ENCODE measurements at regions not wholly inside any gene's neighbourhood (a gene's known extent, or its start where the extent isn't known, plus 50 kb on each side); places are given as distances from the start of the nearest gene placed in this dataset.

DNA sequence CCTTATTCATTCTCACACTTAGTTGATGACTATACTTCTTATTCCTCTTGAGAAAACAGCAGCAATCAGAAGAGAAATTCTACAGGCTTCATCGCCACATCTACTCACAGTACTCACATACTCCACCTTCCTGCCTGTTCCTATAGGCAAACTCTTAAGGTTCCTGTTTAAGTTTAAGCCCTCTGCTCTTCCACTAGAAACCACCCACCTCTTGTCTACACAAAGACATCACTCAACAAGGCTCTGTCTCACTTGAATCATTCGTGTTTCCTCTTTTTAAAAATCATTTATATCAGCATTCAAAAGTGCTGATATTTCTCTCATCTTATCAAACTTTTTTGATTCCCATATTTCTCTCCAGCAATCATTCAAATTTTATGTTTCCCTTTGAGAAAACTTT, 85.5 kb upstream of the ADO start:
- TF ChIP-seq, protein P1, sequence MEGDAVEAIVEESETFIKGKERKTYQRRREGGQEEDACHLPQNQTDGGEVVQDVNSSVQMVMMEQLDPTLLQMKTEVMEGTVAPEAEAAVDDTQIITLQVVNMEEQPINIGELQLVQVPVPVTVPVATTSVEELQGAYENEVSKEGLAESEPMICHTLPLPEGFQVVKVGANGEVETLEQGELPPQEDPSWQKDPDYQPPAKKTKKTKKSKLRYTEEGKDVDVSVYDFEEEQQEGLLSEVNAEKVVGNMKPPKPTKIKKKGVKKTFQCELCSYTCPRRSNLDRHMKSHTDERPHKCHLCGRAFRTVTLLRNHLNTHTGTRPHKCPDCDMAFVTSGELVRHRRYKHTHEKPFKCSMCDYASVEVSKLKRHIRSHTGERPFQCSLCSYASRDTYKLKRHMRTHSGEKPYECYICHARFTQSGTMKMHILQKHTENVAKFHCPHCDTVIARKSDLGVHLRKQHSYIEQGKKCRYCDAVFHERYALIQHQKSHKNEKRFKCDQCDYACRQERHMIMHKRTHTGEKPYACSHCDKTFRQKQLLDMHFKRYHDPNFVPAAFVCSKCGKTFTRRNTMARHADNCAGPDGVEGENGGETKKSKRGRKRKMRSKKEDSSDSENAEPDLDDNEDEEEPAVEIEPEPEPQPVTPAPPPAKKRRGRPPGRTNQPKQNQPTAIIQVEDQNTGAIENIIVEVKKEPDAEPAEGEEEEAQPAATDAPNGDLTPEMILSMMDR (conservative IDR thresholded peaks at IDR 0.05; ENCODE audit: low read depth in 2 of 2) = no peak
- TF ChIP-seq EZH2 (IDR thresholded peaks at IDR 0.05; ENCODE audit: low read depth, unreplicated experiment) = no peak
- TF ChIP-seq, protein P2, sequence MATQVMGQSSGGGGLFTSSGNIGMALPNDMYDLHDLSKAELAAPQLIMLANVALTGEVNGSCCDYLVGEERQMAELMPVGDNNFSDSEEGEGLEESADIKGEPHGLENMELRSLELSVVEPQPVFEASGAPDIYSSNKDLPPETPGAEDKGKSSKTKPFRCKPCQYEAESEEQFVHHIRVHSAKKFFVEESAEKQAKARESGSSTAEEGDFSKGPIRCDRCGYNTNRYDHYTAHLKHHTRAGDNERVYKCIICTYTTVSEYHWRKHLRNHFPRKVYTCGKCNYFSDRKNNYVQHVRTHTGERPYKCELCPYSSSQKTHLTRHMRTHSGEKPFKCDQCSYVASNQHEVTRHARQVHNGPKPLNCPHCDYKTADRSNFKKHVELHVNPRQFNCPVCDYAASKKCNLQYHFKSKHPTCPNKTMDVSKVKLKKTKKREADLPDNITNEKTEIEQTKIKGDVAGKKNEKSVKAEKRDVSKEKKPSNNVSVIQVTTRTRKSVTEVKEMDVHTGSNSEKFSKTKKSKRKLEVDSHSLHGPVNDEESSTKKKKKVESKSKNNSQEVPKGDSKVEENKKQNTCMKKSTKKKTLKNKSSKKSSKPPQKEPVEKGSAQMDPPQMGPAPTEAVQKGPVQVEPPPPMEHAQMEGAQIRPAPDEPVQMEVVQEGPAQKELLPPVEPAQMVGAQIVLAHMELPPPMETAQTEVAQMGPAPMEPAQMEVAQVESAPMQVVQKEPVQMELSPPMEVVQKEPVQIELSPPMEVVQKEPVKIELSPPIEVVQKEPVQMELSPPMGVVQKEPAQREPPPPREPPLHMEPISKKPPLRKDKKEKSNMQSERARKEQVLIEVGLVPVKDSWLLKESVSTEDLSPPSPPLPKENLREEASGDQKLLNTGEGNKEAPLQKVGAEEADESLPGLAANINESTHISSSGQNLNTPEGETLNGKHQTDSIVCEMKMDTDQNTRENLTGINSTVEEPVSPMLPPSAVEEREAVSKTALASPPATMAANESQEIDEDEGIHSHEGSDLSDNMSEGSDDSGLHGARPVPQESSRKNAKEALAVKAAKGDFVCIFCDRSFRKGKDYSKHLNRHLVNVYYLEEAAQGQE (IDR thresholded peaks at IDR 0.05; ENCODE audit: unreplicated experiment) = no peak
- no peak for TF ChIP-seq POLR2AphosphoS5 (IDR thresholded peaks at IDR 0.05; ENCODE audit: low read depth)
- no peak for TF ChIP-seq CREB1 (CRISPR knock-in tag; IDR thresholded peaks at IDR 0.05; ENCODE audit: low read depth)
- no peak for TF ChIP-seq ZNF114 (CRISPR knock-in tag; IDR thresholded peaks at IDR 0.05)
- no peak for TF ChIP-seq JUNB (IDR thresholded peaks at IDR 0.05; ENCODE audit: unreplicated experiment)
- no peak for TF ChIP-seq EZH2phosphoT487 (IDR thresholded peaks at IDR 0.05; ENCODE audit: unreplicated experiment)
- TF ChIP-seq, protein P3, sequence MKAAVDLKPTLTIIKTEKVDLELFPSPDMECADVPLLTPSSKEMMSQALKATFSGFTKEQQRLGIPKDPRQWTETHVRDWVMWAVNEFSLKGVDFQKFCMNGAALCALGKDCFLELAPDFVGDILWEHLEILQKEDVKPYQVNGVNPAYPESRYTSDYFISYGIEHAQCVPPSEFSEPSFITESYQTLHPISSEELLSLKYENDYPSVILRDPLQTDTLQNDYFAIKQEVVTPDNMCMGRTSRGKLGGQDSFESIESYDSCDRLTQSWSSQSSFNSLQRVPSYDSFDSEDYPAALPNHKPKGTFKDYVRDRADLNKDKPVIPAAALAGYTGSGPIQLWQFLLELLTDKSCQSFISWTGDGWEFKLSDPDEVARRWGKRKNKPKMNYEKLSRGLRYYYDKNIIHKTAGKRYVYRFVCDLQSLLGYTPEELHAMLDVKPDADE (IDR thresholded peaks at IDR 0.05) = no peak
- no peak for TF ChIP-seq NANOG (IDR thresholded peaks at IDR 0.05; ENCODE audit: borderline replicate concordance)
- no peak for TF ChIP-seq STAT1 (IDR thresholded peaks at IDR 0.05; ENCODE audit: unreplicated experiment)
